ENCODE measurements at regions not wholly inside any gene's neighbourhood (a gene's known extent, or its start where the extent isn't known, plus 50 kb on each side); places are given as distances from the start of the nearest gene placed in this dataset.

DNA sequence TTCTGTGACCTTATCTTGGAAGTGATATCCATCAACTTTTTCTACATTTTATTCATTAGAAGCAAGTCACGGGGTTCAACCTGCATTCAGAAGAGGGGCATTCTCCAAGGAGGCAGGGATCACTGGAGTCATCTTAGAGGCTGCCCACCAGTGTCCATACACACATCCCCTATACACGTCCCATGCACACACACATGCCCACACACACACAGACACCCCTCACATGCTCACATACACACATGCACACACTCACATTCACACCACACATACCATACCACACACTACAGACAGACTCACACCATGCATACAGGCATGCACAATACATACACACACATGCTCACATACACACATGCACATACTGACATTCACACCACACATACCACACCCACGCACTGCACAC is 884.7 kb downstream of the TBC1D22A start:
- TF ChIP-seq, protein P1, sequence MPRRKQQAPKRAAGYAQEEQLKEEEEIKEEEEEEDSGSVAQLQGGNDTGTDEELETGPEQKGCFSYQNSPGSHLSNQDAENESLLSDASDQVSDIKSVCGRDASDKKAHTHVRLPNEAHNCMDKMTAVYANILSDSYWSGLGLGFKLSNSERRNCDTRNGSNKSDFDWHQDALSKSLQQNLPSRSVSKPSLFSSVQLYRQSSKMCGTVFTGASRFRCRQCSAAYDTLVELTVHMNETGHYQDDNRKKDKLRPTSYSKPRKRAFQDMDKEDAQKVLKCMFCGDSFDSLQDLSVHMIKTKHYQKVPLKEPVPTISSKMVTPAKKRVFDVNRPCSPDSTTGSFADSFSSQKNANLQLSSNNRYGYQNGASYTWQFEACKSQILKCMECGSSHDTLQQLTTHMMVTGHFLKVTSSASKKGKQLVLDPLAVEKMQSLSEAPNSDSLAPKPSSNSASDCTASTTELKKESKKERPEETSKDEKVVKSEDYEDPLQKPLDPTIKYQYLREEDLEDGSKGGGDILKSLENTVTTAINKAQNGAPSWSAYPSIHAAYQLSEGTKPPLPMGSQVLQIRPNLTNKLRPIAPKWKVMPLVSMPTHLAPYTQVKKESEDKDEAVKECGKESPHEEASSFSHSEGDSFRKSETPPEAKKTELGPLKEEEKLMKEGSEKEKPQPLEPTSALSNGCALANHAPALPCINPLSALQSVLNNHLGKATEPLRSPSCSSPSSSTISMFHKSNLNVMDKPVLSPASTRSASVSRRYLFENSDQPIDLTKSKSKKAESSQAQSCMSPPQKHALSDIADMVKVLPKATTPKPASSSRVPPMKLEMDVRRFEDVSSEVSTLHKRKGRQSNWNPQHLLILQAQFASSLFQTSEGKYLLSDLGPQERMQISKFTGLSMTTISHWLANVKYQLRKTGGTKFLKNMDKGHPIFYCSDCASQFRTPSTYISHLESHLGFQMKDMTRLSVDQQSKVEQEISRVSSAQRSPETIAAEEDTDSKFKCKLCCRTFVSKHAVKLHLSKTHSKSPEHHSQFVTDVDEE (CRISPR knock-in tag; IDR thresholded peaks at IDR 0.05), result no peak
- TF ChIP-seq GLIS3 (CRISPR knock-in tag; IDR thresholded peaks at IDR 0.05), result no peak
- no peak for TF ChIP-seq CSDC2 (CRISPR knock-in tag; IDR thresholded peaks at IDR 0.05)
- TF ChIP-seq ZFP30 (CRISPR knock-in tag; IDR thresholded peaks at IDR 0.05), result no peak
- TF ChIP-seq ARNTL (CRISPR knock-in tag; IDR thresholded peaks at IDR 0.05; ENCODE audit: borderline replicate concordance, low read depth), result no peak
- TF ChIP-seq, protein P2, sequence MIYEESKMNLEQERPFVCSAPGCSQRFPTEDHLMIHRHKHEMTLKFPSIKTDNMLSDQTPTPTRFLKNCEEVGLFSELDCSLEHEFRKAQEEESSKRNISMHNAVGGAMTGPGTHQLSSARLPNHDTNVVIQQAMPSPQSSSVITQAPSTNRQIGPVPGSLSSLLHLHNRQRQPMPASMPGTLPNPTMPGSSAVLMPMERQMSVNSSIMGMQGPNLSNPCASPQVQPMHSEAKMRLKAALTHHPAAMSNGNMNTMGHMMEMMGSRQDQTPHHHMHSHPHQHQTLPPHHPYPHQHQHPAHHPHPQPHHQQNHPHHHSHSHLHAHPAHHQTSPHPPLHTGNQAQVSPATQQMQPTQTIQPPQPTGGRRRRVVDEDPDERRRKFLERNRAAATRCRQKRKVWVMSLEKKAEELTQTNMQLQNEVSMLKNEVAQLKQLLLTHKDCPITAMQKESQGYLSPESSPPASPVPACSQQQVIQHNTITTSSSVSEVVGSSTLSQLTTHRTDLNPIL (CRISPR knock-in tag; IDR thresholded peaks at IDR 0.05; ENCODE audit: low read depth), result no peak
- TF ChIP-seq, protein P3, sequence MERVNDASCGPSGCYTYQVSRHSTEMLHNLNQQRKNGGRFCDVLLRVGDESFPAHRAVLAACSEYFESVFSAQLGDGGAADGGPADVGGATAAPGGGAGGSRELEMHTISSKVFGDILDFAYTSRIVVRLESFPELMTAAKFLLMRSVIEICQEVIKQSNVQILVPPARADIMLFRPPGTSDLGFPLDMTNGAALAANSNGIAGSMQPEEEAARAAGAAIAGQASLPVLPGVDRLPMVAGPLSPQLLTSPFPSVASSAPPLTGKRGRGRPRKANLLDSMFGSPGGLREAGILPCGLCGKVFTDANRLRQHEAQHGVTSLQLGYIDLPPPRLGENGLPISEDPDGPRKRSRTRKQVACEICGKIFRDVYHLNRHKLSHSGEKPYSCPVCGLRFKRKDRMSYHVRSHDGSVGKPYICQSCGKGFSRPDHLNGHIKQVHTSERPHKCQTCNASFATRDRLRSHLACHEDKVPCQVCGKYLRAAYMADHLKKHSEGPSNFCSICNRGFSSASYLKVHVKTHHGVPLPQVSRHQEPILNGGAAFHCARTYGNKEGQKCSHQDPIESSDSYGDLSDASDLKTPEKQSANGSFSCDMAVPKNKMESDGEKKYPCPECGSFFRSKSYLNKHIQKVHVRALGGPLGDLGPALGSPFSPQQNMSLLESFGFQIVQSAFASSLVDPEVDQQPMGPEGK (CRISPR knock-in tag; IDR thresholded peaks at IDR 0.05; ENCODE audit: borderline replicate concordance), result no peak

Measured in SK-N-SH treated with all-trans-retinoic acid at 6 μM for 48 hours (cell line).